ENCODE measurements at regions not wholly inside any gene's neighbourhood (a gene's known extent, or its start where the extent isn't known, plus 50 kb on each side); places are given as distances from the start of the nearest gene placed in this dataset.

- Histone ChIP-seq H3K36me3 (no peaks in the 10 kb centered on the region), H3K9me3 (no peaks in the 10 kb centered on the region), H3K4me1 (peaks cover 21 to 31% (median 24%) of the 10 kb centered on the region in 4 donors), H3K4me3 (no peak overlapping the region), H3K27ac (no peak overlapping the region), H3K27me3 (no peaks in the 10 kb centered on the region)
- TF ChIP-seq POLR2AphosphoS5 (IDR thresholded peaks at IDR 0.05) (no peak), EP300 (IDR thresholded peaks at IDR 0.05) (no peak), POLR2A (IDR thresholded peaks at IDR 0.05) (no peak)
- TF ChIP-seq, protein P1, sequence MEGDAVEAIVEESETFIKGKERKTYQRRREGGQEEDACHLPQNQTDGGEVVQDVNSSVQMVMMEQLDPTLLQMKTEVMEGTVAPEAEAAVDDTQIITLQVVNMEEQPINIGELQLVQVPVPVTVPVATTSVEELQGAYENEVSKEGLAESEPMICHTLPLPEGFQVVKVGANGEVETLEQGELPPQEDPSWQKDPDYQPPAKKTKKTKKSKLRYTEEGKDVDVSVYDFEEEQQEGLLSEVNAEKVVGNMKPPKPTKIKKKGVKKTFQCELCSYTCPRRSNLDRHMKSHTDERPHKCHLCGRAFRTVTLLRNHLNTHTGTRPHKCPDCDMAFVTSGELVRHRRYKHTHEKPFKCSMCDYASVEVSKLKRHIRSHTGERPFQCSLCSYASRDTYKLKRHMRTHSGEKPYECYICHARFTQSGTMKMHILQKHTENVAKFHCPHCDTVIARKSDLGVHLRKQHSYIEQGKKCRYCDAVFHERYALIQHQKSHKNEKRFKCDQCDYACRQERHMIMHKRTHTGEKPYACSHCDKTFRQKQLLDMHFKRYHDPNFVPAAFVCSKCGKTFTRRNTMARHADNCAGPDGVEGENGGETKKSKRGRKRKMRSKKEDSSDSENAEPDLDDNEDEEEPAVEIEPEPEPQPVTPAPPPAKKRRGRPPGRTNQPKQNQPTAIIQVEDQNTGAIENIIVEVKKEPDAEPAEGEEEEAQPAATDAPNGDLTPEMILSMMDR (IDR thresholded peaks at IDR 0.05), result no peak
- WGBS, 2 donors, result 54% methylated on average over 1 of the region's 1 CpG; no CpG with 5 or more reads in 1 of the 2 donors
- ATAC-seq (ENCODE audit: low FRiP score in 2 of 2), result peak in 1 of 2 donors; percentile 6
- peak in 1 of 2 donors; percentile 52 for DNase-seq
These were observed 139.0 kb upstream of the NAV2 start for GRCh38 chr11:19573666-19574065.

- DNase-seq, result no peak
These were observed 140.7 kb upstream of the NAV2 start for GRCh38 chr11:19571906-19572305.

GRCh38 chr11:19570889-19571288 is 141.7 kb upstream of the NAV2 start:
- no peak overlapping the region for H3K27ac ChIP-seq
- no peaks in the 10 kb centered on the region for H3K36me3 ChIP-seq
- 96 to 100% methylated on average over 1 of the region's 1 CpG for WGBS, 2 donors
- ATAC-seq (ENCODE audit: low FRiP score in 2 of 2), result no peak
- DNase-seq, result no peak
- no peak overlapping the region for H3K4me3 ChIP-seq
- H3K27me3 ChIP-seq, result no peaks in the 10 kb centered on the region
- H3K4me1 ChIP-seq, result peaks cover 0 to 9% (median 0%) of the 10 kb centered on the region in 4 donors
- TF ChIP-seq POLR2A (IDR thresholded peaks at IDR 0.05), result no peak
- TF ChIP-seq, protein P1 (IDR thresholded peaks at IDR 0.05), result no peak
- TF ChIP-seq EP300 (IDR thresholded peaks at IDR 0.05), result no peak
- TF ChIP-seq POLR2AphosphoS5 (IDR thresholded peaks at IDR 0.05), result no peak
- H3K9me3 ChIP-seq, result no peaks in the 10 kb centered on the region

More at GRCh38 chr11:19571906-19572305, 140.7 kb upstream of the NAV2 start:
- Histone ChIP-seq H3K36me3 (no peaks in the 10 kb centered on the region), H3K9me3 (no peaks in the 10 kb centered on the region), H3K27me3 (no peaks in the 10 kb centered on the region), H3K4me1 (peaks cover 4 to 13% (median 6%) of the 10 kb centered on the region in 4 donors), H3K4me3 (no peak overlapping the region), H3K27ac (no peak overlapping the region)
- TF ChIP-seq, protein P1 (IDR thresholded peaks at IDR 0.05), result no peak
- no peak for TF ChIP-seq POLR2A (IDR thresholded peaks at IDR 0.05)
- ATAC-seq (ENCODE audit: low FRiP score in 2 of 2), result no peak
- WGBS, 2 donors, result 68 to 100% methylated on average over 4 of the region's 4 CpGs

- no peaks in the 10 kb centered on the region for H3K9me3 ChIP-seq
- no peaks in the 10 kb centered on the region for H3K36me3 ChIP-seq
- H3K4me3 ChIP-seq, result no peak overlapping the region
- TF ChIP-seq, protein P1 (IDR thresholded peaks at IDR 0.05), result no peak
- TF ChIP-seq EP300 (IDR thresholded peaks at IDR 0.05), result no peak
- TF ChIP-seq POLR2AphosphoS5 (IDR thresholded peaks at IDR 0.05), result no peak
- TF ChIP-seq POLR2A (IDR thresholded peaks at IDR 0.05), result no peak
- no peak for DNase-seq
- 97 to 100% methylated on average over 1 to 3 of the region's 3 CpGs for whole genome bisulfite sequencing, 2 donors
- no peaks in the 10 kb centered on the region for H3K27me3 ChIP-seq
- no peak overlapping the region for H3K27ac ChIP-seq
- peaks cover 0 to 8% (median 6%) of the 10 kb centered on the region in 4 donors for H3K4me1 ChIP-seq
- ATAC-seq (ENCODE audit: low FRiP score in 2 of 2), result no peak
These were observed 144.6 kb upstream of the NAV2 start for GRCh38 chr11:19567996-19568395.

- H3K4me3 ChIP-seq, result no peak overlapping the region
- 79 to 84% methylated on average over 5 of the region's 5 CpGs for WGBS, 2 donors
- ATAC-seq (ENCODE audit: low FRiP score in 2 of 2) (no peak), DNase-seq (no peak)
- TF ChIP-seq, protein P1 (IDR thresholded peaks at IDR 0.05), result no peak
- TF ChIP-seq EP300 (IDR thresholded peaks at IDR 0.05) (no peak), POLR2AphosphoS5 (IDR thresholded peaks at IDR 0.05) (no peak), POLR2A (IDR thresholded peaks at IDR 0.05) (no peak)
- H3K4me1 ChIP-seq, result peaks cover 0 to 8% (median 6%) of the 10 kb centered on the region in 4 donors
- no peaks in the 10 kb centered on the region for H3K36me3 ChIP-seq
- no peak overlapping the region for H3K27ac ChIP-seq
- H3K27me3 ChIP-seq, result no peaks in the 10 kb centered on the region
- no peaks in the 10 kb centered on the region for H3K9me3 ChIP-seq
These were observed 145.9 kb upstream of the NAV2 start for GRCh38 chr11:19566583-19567379.

All from upper lobe of left lung (tissue), 6 donors.